ENCODE measurements at regions not wholly inside any gene's neighbourhood (a gene's known extent, or its start where the extent isn't known, plus 50 kb on each side); places are given as distances from the start of the nearest gene placed in this dataset.

GRCh38 chr2:67930156-67930555 is 132.6 kb downstream of the C1D start:
- no peak for DNase-seq

- DNase-seq = peak; percentile 61
These were observed 125.8 kb downstream of the C1D start for GRCh38 chr2:67936969-67937368.

- no peak for DNase-seq
These were observed 124.8 kb downstream of the C1D start for GRCh38 chr2:67938053-67938452.

GRCh38 chr2:67945056-67945455 is 117.7 kb downstream of the C1D start:
- DNase-seq = no peak

GRCh38 chr2:67945940-67946339 is 116.9 kb downstream of the C1D start:
- DNase-seq = no peak

GRCh38 chr2:67948057-67948456 is 114.7 kb downstream of the C1D start:
- no peak for DNase-seq

- DNase-seq = no peak
These were observed 114.3 kb downstream of the C1D start for GRCh38 chr2:67948506-67948905.

- no peak for DNase-seq
These were observed 112.8 kb downstream of the C1D start for GRCh38 chr2:67950018-67950417.

GRCh38 chr2:67950919-67951318 is 111.9 kb downstream of the C1D start:
- no peak for DNase-seq

- no peak for DNase-seq
These were observed 110.7 kb downstream of the C1D start for GRCh38 chr2:67952066-67952465.

- no peak for DNase-seq
These were observed 108.6 kb downstream of the C1D start for GRCh38 chr2:67954093-67954748.

- DNase-seq = no peak
These were observed 106.8 kb downstream of the C1D start for GRCh38 chr2:67955748-67956603.

GRCh38 chr2:67965246-67965645 is 97.6 kb downstream of the C1D start:
- no peak for DNase-seq

GRCh38 chr2:67970071-67970470 is 92.7 kb downstream of the C1D start:
- DNase-seq = no peak

- no peak for DNase-seq
These were observed 92.3 kb downstream of the C1D start for GRCh38 chr2:67970542-67970941.

GRCh38 chr2:67974559-67975430 is 88.0 kb downstream of the C1D start:
- peak; percentile 79 for DNase-seq

GRCh38 chr2:67977464-67977863 is 85.3 kb downstream of the C1D start:
- DNase-seq = no peak

GRCh38 chr2:67982956-67983355 is 79.8 kb downstream of the C1D start:
- no peak for DNase-seq

- DNase-seq = no peak
These were observed 78.2 kb downstream of the C1D start for GRCh38 chr2:67984600-67984999.

- no peak for DNase-seq
These were observed 77.2 kb downstream of the C1D start for GRCh38 chr2:67985586-67985985.

GRCh38 chr2:67986258-67986657 is 76.5 kb downstream of the C1D start:
- DNase-seq = no peak
